ENCODE measurements at regions not wholly inside any gene's neighbourhood (a gene's known extent, or its start where the extent isn't known, plus 50 kb on each side); places are given as distances from the start of the nearest gene placed in this dataset.
"Not testable (repeated sequence)": the region's sequence is repeated elsewhere in the genome, so short reads cannot be mapped to it uniquely, and the experiment has no call there.

DNA sequence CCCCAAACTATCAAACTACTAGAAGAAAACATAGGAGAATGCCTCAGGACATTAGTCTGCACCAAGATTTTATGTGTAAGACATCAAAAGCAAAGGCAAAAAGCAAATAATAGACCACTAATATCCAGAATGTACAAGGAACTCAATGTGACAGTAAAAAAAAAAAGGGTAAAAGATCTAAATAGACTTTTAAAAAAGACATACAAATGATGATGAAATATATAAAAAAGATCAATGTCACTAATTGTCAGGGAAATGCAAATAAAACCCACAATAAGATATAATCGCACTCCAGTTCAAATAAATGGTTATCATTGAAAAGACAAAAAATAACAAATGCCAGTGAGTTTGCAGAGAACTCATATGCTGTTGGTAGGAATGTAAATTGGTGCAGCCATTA is 118.3 kb upstream of the DUSP22 start:
- Mint-ChIP-seq H3K9me3 (ENCODE audit: low read depth) (peaks cover 5% of the 10 kb centered on the region), H3K27ac (no peak overlapping the region), H3K4me3 (no peak overlapping the region), H3K27me3 (no peaks in the 10 kb centered on the region), H3K36me3 (peaks cover 3% of the 10 kb centered on the region), H3K4me1 (ENCODE audit: low read depth) (no peaks in the 10 kb centered on the region)

DNA sequence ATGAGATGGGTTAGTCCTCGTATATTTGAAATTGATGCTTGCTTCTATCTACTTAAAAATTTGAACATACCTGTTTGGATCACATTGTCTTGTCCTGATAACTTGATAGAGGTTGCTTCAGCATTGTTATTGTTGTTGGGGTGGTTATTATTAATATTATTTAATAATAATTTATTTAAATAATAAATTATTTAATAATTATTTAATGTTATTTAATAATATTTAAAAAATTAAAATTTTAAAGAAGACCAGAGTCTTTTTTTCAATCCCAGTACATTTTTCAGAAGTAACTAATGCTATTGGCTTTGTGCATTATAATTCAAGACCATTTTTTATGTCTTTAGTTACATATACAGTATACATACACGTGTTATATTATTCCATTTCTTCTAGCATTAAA is 116.6 kb upstream of the DUSP22 start:
- peaks cover 5% of the 10 kb centered on the region for H3K9me3 Mint-ChIP-seq (ENCODE audit: low read depth)
- H3K27ac Mint-ChIP-seq = no peak overlapping the region
- peaks cover 3% of the 10 kb centered on the region for H3K36me3 Mint-ChIP-seq
- H3K4me1 Mint-ChIP-seq (ENCODE audit: low read depth) = peaks cover 8% of the 10 kb centered on the region
- H3K4me3 Mint-ChIP-seq = no peak overlapping the region
- H3K27me3 Mint-ChIP-seq = no peaks in the 10 kb centered on the region

DNA sequence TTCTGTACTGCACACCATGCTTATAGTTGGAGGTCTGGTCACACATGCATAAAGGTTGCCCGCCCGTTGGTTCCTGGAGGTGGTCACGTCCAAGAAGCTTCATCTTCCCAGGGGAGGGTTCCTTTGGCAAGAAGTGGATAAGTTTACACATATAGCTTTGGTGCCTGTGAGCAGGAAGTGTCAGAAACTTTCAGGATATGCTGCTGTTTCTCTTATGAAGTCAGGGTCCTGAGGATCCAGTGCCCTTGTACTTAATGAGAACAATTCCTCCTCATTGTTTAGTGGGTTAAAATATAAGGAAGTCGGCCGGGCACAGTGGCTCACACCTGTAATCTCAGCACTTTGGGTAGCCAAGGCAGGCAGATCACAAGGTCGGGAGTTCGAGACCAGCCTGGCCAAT is 115.5 kb upstream of the DUSP22 start:
- Mint-ChIP-seq H3K36me3 (peaks cover 3% of the 10 kb centered on the region), H3K9me3 (ENCODE audit: low read depth) (peaks cover 2% of the 10 kb centered on the region), H3K4me3 (no peak overlapping the region), H3K27ac (no peak overlapping the region), H3K4me1 (ENCODE audit: low read depth) (peaks cover 19% of the 10 kb centered on the region), H3K27me3 (no peaks in the 10 kb centered on the region)

DNA sequence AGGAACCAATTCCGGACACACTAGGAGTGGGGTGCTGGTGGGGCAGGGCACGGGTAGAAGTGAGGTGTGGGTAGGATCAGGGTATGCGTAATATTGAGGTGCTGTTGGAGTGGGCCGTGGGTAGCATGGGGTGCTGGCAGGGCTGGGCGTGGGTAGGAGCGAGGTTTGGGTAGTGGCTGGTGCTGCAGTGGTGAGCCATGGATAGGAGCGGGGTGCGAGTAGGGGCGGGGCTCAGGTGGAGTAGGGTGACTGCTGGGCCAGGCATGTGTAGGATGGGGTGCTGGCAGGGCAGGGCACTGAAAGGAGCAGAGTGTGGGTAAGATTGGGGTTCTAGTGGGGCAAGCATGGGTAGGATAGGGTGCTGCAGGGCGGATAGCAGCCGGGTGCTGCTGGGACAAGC is 114.2 kb upstream of the DUSP22 start:
- Mint-ChIP-seq H3K36me3 (no peaks in the 10 kb centered on the region), H3K27ac (no peak overlapping the region), H3K9me3 (ENCODE audit: low read depth) (no peaks in the 10 kb centered on the region), H3K4me1 (ENCODE audit: low read depth) (peaks cover 22% of the 10 kb centered on the region), H3K4me3 (no peak overlapping the region), H3K27me3 (no peaks in the 10 kb centered on the region)

DNA sequence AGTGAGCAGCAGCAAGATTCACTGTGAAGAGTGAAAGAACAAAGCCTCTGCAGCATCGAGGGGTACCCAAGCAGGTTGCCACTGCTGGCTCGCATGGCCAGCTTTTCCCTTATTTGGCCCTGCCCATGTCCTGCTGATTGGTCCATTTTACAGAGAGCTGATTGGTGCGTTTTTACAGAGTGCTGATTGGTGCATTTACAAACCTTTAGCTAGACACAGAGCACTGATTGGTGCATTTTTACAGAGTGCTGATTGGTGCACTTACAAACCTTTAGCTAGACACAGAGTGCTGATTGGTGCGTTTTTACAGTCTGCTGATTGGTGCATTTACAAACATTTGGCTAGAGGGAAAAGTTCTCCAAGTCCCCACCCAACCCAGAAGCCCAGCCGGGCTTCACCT is 113.4 kb upstream of the DUSP22 start:
- not testable (repeated sequence) for H3K27ac Mint-ChIP-seq; H3K36me3 Mint-ChIP-seq; H3K9me3 Mint-ChIP-seq (ENCODE audit: low read depth)

DNA sequence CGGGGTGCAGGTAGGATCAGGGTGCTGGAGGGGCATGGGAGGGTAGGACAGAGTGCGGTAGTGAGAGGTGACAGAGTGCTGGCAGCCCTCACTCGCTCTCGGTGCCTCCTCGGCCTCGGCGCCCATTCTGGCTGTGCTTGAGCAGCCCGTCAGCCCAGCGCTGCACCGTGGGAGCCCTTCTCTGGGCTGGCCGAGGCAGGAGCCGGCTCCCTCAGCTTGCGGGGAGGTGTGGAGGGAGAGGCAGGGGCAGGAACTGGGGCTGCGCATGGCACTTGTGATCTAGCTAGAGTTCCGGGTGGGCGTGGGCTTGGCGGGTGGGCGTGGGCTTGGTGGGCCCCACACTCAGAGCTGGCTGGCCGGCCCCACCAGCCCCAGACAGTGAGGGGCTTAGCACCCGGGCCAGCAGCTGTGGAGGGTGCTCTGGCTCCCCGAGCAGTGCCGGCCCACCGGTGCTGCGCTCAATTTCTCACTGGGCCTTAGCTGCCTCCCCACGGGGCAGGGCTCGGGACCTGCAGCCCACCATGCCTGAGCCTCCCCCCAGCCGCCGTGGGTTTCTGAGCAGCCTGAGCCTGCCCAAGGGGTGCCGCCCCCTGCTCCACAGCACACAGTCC is 112.8 kb upstream of the DUSP22 start:
- H3K27ac Mint-ChIP-seq = no peak overlapping the region
- H3K27me3 Mint-ChIP-seq = no peaks in the 10 kb centered on the region
- no peaks in the 10 kb centered on the region for H3K9me3 Mint-ChIP-seq (ENCODE audit: low read depth)
- H3K4me3 Mint-ChIP-seq = no peak overlapping the region
- H3K4me1 Mint-ChIP-seq (ENCODE audit: low read depth) = peaks cover 32% of the 10 kb centered on the region
- H3K36me3 Mint-ChIP-seq = no peaks in the 10 kb centered on the region

More for the DNA sequence above, 113.4 kb upstream of the DUSP22 start:
- H3K4me3 Mint-ChIP-seq, H3K27me3 Mint-ChIP-seq: not testable (repeated sequence)
- H3K4me1 Mint-ChIP-seq (ENCODE audit: low read depth) = peaks cover 28% of the 10 kb centered on the region

DNA sequence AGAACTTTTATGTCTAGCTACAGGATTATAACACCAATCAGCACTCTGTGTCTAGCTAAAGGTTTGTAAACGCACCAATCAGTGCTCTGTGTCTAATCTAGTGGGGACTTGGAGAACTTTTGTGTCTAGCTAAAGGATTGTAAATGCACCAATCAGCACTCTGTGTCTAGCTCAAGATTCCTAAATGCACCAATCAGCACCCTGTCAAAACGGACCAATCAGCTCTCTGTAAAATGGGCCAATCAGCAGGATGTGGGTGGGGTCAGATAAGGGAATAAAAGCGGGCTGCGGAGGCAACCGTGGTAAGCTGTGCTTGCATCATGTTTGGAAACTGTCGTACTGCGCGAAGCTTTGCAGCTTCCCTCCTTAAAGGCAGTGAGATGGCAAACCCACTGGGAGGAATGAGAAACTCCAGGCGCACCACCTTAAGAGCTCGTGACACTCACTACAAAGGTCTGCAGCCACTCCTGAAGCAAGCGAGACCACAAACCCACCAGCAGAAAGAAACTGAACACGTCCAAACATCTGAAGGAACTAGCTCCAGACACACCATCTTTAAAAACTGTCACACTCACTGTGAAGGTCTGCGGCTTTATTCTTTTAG is 112.1 kb upstream of the DUSP22 start:
- not testable (repeated sequence) for H3K9me3 Mint-ChIP-seq (ENCODE audit: low read depth); H3K36me3 Mint-ChIP-seq; H3K27me3 Mint-ChIP-seq
- peak overlapping the region; percentile 81 for H3K4me3 Mint-ChIP-seq
- H3K27ac Mint-ChIP-seq = peak overlapping the region; percentile 67
- H3K4me1 Mint-ChIP-seq (ENCODE audit: low read depth) = peaks cover 32% of the 10 kb centered on the region

DNA sequence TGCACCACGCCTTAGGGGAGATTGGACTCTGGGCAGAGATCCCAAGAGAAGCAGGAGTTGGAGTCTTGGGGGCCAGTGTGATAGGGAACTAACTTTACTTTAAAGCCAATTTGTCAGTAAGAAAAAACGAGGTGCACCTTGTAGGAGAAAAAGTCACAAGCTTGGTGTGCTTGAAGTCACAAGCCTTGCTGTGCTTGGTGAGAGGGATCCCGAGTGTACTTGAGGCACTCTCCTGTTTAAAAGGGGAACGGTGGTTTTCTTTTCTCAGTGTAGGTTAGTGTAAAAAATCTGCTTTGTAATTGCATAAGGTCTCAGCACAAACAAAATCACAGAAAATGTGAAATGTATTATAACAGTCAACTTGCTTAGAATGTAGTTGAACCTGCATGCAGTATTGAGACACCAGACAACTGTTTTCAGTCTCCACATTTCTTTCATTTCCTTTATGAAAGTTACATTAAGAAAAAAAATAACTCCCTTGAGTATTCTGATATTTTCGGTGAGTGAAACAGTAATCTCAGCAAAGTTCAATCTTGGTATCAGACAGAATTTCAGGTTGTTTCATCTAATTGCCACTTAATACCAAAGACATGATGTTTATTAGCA is 111.1 kb upstream of the DUSP22 start:
- peak overlapping the region; percentile 29 for H3K27ac Mint-ChIP-seq
- no peaks in the 10 kb centered on the region for H3K9me3 Mint-ChIP-seq (ENCODE audit: low read depth)
- peaks cover 32% of the 10 kb centered on the region for H3K4me1 Mint-ChIP-seq (ENCODE audit: low read depth)
- no peaks in the 10 kb centered on the region for H3K27me3 Mint-ChIP-seq
- H3K4me3 Mint-ChIP-seq = peak overlapping the region; percentile 81
- H3K36me3 Mint-ChIP-seq = no peaks in the 10 kb centered on the region

DNA sequence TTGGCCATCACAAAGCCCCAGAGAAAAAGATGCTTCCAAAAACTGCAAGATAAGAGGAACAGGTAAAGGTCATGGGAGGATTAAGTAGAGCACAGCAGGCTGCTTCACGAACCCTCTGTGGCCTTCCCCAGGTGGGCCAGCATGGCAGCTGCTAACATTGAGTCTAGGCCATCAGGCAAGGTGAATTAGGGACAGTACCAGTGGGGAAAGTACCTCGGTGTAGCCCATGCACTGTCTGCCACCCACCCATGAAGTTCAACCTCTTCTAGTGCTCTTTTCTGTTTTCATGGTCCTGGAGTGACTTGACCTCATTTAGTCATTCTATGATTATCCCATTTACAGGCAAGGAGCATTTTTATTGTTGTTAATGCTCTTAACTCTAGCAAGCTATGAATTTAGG is 108.6 kb upstream of the DUSP22 start:
- peaks cover 35% of the 10 kb centered on the region for H3K4me1 Mint-ChIP-seq (ENCODE audit: low read depth)
- H3K4me3 Mint-ChIP-seq = no peak overlapping the region
- H3K36me3 Mint-ChIP-seq = no peaks in the 10 kb centered on the region
- H3K9me3 Mint-ChIP-seq (ENCODE audit: low read depth) = no peaks in the 10 kb centered on the region
- H3K27ac Mint-ChIP-seq = no peak overlapping the region
- H3K27me3 Mint-ChIP-seq = no peaks in the 10 kb centered on the region

DNA sequence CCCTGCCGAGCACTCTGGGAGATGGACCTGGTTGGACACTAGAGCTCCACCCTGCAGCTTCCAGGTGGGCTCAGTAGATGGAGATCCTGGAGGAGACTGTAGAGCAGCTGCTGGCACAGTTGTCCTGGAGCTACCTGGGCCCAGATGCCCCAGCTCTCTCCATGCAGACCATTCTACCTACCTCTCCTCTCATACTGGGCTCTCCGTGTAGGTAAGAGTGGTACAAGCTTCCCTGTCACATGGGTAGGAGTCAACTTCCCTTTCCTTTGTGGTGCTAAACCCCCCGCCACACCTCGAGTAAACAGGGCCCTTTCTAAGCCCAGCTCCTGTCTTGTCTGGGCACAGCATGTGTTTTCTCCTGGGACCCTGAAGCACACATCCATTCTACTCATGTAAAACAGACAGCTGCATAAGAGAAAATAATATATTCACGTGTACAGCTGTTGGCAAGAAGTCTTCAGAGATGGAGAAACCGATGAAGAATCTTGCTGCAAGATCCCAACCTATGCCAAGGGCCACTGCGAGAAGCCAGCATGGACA is 108.1 kb upstream of the DUSP22 start:
- Mint-ChIP-seq H3K9me3 (ENCODE audit: low read depth) (no peaks in the 10 kb centered on the region), H3K27me3 (no peaks in the 10 kb centered on the region), H3K27ac (no peak overlapping the region), H3K4me3 (no peak overlapping the region), H3K36me3 (no peaks in the 10 kb centered on the region), H3K4me1 (ENCODE audit: low read depth) (peaks cover 41% of the 10 kb centered on the region)

DNA sequence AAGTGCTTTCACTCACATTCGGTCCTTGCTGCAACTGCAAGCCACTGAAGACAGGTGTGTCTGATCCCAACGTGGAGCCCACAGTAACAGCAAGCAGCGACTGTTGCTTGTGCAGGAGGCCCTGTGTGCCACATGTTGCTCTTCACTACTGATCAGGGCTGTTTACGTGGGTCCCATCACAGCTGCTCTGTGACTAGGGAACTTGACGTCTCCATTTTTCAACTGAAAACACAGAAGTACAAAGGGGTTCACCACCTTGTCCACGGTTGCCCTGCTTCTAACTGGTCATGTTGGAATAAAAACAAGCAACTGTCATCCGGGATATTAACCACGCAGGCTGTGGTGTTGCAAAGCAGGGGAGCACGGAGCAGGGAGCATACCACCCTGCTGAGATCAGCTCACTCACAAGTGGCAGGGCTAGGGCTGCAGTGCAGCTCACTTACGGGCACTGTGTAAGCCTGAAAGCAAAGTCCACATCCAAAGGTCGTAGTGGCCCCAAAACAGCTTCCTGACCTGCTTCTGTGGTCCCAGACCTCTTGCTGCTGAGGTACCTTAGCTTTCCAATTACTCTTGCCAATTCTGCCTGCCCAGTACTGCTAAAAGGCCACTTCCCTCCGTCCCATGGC is 105.8 kb upstream of the DUSP22 start:
- no peak overlapping the region for H3K4me3 Mint-ChIP-seq
- peaks cover 47% of the 10 kb centered on the region for H3K4me1 Mint-ChIP-seq (ENCODE audit: low read depth)
- no peak overlapping the region for H3K27ac Mint-ChIP-seq
- H3K9me3 Mint-ChIP-seq (ENCODE audit: low read depth) = no peaks in the 10 kb centered on the region
- no peaks in the 10 kb centered on the region for H3K27me3 Mint-ChIP-seq
- H3K36me3 Mint-ChIP-seq = no peaks in the 10 kb centered on the region

DNA sequence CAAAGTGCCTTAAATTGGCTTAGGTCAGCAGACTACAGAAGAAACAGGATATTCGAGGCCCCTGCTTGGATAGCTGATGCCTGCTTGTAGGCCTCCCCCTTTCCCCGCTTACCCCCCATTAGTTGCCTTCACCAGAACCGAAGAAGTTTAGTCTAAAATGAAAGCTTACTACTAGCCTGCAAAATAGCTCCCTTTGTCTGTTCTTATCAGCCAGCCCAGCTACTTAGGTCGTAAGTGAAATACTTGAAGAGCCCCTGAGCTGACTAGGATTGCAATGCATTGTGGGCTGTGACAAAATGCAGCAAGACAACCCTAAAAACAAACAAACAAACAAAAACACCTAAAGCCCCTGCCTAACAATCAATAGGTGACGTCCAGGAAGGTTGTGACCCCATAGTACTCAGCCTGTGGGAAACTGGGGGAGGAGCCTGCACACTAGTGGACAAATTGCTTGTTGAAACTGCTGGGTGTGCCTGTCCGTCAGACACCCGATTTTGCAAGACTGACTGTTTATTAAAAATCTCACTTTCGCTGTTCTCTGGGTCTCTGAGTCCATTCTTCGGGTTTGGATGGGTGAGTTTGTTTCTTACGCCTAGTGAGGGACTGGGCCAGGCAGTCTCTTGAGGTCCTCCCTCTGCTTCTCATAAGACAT is 105.0 kb upstream of the DUSP22 start:
- H3K4me1 Mint-ChIP-seq (ENCODE audit: low read depth) = peaks cover 48% of the 10 kb centered on the region
- no peak overlapping the region for H3K27ac Mint-ChIP-seq
- no peak overlapping the region for H3K4me3 Mint-ChIP-seq
- H3K27me3 Mint-ChIP-seq = no peaks in the 10 kb centered on the region
- no peaks in the 10 kb centered on the region for H3K9me3 Mint-ChIP-seq (ENCODE audit: low read depth)
- H3K36me3 Mint-ChIP-seq = no peaks in the 10 kb centered on the region

DNA sequence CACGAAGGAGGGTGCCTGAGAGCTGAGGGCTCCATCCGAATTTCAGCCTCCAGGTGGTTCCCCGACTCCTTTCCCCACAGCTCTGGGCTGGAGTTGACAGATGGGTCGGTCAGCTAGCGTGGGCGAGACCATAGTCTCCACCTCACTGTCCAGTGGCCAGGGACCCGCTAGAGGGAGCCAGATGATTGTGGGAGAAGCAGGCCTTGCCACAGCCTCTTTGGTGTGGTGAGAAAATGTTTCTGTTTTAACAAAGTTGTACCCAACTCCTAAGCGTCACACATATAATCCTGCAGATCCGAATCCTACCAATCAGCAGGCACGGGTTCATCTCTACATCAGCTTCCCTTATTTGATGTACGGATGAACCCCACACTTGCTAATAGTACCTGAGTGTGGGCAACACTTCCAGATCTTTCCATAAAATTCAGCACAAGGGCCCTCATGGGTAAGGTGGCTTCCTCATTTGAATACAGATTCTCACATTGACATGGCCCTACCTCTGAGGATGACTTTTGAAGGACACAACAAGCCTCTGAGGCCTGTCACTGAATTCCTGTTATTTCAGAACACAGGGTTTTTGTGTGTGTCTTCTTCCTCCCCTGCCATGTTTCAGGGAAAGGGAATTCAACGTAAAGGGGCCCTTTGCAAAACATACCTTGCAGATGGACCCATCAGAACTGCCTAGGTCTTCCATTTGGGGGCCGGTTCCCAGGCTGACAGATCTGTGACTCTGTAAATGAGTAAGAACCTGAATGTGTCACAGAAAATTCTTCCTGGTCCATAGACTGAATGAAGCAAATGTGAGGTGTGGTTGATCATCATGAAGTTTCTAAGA is 103.2 kb upstream of the DUSP22 start:
- H3K27me3 Mint-ChIP-seq = no peaks in the 10 kb centered on the region
- H3K27ac Mint-ChIP-seq = peak overlapping the region; percentile 84
- H3K36me3 Mint-ChIP-seq = no peaks in the 10 kb centered on the region
- H3K9me3 Mint-ChIP-seq (ENCODE audit: low read depth) = no peaks in the 10 kb centered on the region
- H3K4me1 Mint-ChIP-seq (ENCODE audit: low read depth) = peaks cover 51% of the 10 kb centered on the region
- H3K4me3 Mint-ChIP-seq = peak overlapping the region; percentile 20

DNA sequence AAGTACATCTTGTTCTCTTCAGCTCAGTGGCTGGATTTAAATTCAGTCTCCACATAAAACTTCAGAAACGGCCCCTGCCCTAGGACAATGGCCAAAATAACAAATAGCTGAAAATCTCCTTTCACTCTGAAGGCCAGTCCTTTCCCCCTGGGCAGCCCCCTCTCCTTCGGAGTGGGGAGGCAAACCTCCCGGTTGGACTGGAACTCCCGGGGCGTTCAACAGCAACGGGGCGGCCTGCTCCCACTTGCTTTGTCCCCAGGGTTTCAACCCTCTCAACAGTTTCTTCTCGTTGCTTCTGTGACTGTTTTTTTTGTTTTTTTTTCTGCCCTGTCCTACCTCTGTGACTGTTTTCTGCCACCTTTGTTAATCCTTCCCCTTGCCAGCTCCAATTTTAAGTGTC is 102.6 kb upstream of the DUSP22 start:
- Mint-ChIP-seq H3K4me1 (ENCODE audit: low read depth) (peaks cover 54% of the 10 kb centered on the region), H3K9me3 (ENCODE audit: low read depth) (no peaks in the 10 kb centered on the region), H3K4me3 (peak overlapping the region; percentile 66), H3K27me3 (no peaks in the 10 kb centered on the region), H3K27ac (peak overlapping the region; percentile 84), H3K36me3 (no peaks in the 10 kb centered on the region)

Measured in activated naive CD8-positive, alpha-beta T cell (primary cell).